Body of pancreas (tissue), 4 donors: ENCODE measurements at regions not wholly inside any gene's neighbourhood (a gene's known extent, or its start where the extent isn't known, plus 50 kb on each side); places are given as distances from the start of the nearest gene placed in this dataset.

Experiments used
- CTCF ChIP-seq, 7 experiments: fragments of 450-650 bp in 4 of 7; fragments of 200-600 bp in 3 of 7; sonication (generic) in 3 of 7; IDR thresholded peaks; one replicate each; pipeline ENCODE4 v1.5.1; 2016 to 2019; ENCODE audit warnings: antibody characterized with exemption in 7 of 7
- POLR2A ChIP-seq, 3 donors: fragments of 450-650 bp; IDR thresholded peaks; one replicate each; pipeline ENCODE4 v1.6.1; 2016; ENCODE audit warnings: antibody characterized with exemption in 3 of 3, mild to moderate bottlenecking in 2 of 3

- TF ChIP-seq CTCF (IDR thresholded peaks at IDR 0.05) (peak in 2 of 7 experiments; percentile 5 to 18), POLR2A (IDR thresholded peaks at IDR 0.05) (no peak)
Measured at GRCh38 chr1:238953448-238954010, 432.8 kb upstream of the CHRM3 start.
